CD4-positive, CD25-positive, alpha-beta regulatory T cell (primary cell): ENCODE measurements at regions not wholly inside any gene's neighbourhood (a gene's known extent, or its start where the extent isn't known, plus 50 kb on each side); places are given as distances from the start of the nearest gene placed in this dataset.
"Not testable (repeated sequence)": the region's sequence is repeated elsewhere in the genome, so short reads cannot be mapped to it uniquely, and the experiment has no call there.

ENCODE experiments used
- ATAC-seq, 2 donors: fragments of 150-1000 bp; cut with Tn5 transposase; one replicate each; pipeline ENCODE4 v1.10.0; 2021; ENCODE audit warnings: low read depth in 2 of 2, moderate number of reproducible peaks in 2 of 2, moderate library complexity in 1 of 2
- DNase-seq, 3 donors: peaks; one replicate each; pipeline versions ENCODE4 v3.0.0 to v3.0.0-alpha.2; 2012 to 2022; ENCODE audit warnings: mixed read lengths in 1 of 3
- H3K27ac ChIP-seq: one replicate; pipeline ENCODE4 v1.7.0; 2013; ENCODE audit warnings: mild to moderate bottlenecking, low read length; ENCODE audit not compliant: insufficient read depth, poor library complexity, severe bottlenecking
- H3K27me3 ChIP-seq: one replicate; pipeline ENCODE4 v1.7.0; 2013; ENCODE audit warnings: low read length; ENCODE audit not compliant: control insufficient read depth, insufficient read depth
- H3K36me3 ChIP-seq: one replicate; pipeline ENCODE4 v1.7.0; 2013; ENCODE audit warnings: mild to moderate bottlenecking, low read length, moderate library complexity; ENCODE audit not compliant: control insufficient read depth, insufficient read depth
- H3K4me1 ChIP-seq: 2 replicates; pipeline ENCODE4 v1.7.0; 2013; ENCODE audit warnings: mild to moderate bottlenecking, low read length; ENCODE audit not compliant: insufficient read depth, control insufficient read depth, poor library complexity, severe bottlenecking
- H3K4me3 ChIP-seq: one replicate; pipeline ENCODE4 v1.7.0; 2013; ENCODE audit warnings: low read depth, mild to moderate bottlenecking, low read length, moderate library complexity
- H3K9me3 ChIP-seq, 2 experiments: 1 replicate in 1 of 2; 2 replicates in 1 of 2; pipeline ENCODE4 v1.7.0; 2013; ENCODE audit warnings: low read length in 2 of 2, mild to moderate bottlenecking in 1 of 2, moderate library complexity in 1 of 2; ENCODE audit not compliant: control insufficient read depth in 2 of 2
- H3K27ac Mint-ChIP-seq, 3 donors: one replicate each; pipeline ENCODE4 v1.8.0; 2020 to 2022; ENCODE audit warnings: mild to moderate bottlenecking in 3 of 3, mixed read lengths in 3 of 3, moderate library complexity in 2 of 3
- H3K27me3 Mint-ChIP-seq: one replicate; pipeline ENCODE4 v1.8.0; 2022; ENCODE audit warnings: mild to moderate bottlenecking, mixed read lengths
- H3K36me3 Mint-ChIP-seq: one replicate; pipeline ENCODE4 v1.8.0; 2020; ENCODE audit warnings: mixed read lengths
- H3K4me1 Mint-ChIP-seq, 4 donors: one replicate each; pipeline ENCODE4 v1.8.0; 2020 to 2022; ENCODE audit warnings: mixed read lengths in 4 of 4, mild to moderate bottlenecking in 1 of 4
- H3K4me3 Mint-ChIP-seq, 4 donors: one replicate each; pipeline ENCODE4 v1.8.0; 2020 to 2022; ENCODE audit warnings: mild to moderate bottlenecking in 4 of 4, mixed read lengths in 4 of 4, moderate library complexity in 3 of 4
- H3K9me3 Mint-ChIP-seq, 7 donors: one replicate each; pipeline ENCODE4 v1.8.0; 2020 to 2022; ENCODE audit warnings: mixed read lengths in 7 of 7, mild to moderate bottlenecking in 3 of 7, moderate library complexity in 2 of 7

- H3K27ac ChIP-seq = no peak overlapping the region
- no peak overlapping the region for H3K4me3 ChIP-seq
- no peak for DNase-seq
- Mint-ChIP-seq H3K9me3 (peaks cover 2 to 8% (median 5%) of the 10 kb centered on the region in 7 donors), H3K27ac (no peak overlapping the region), H3K4me3 (no peak overlapping the region), H3K27me3 (no peaks in the 10 kb centered on the region), H3K36me3 (no peaks in the 10 kb centered on the region), H3K4me1 (peaks cover 0 to 2% (median 0%) of the 10 kb centered on the region in 4 donors)
- H3K9me3 ChIP-seq = no peaks in the 10 kb centered on the region
- H3K36me3 ChIP-seq = no peaks in the 10 kb centered on the region
- ATAC-seq = no peak
- no peaks in the 10 kb centered on the region for H3K27me3 ChIP-seq
- H3K4me1 ChIP-seq = no peaks in the 10 kb centered on the region
Measured at GRCh38 chr2:166792808-166793207, 95.5 kb upstream of the XIRP2 start.

GRCh38 chr2:166786707-166787106 is 101.6 kb upstream of the XIRP2 start:
- Mint-ChIP-seq H3K36me3 (no peaks in the 10 kb centered on the region), H3K27me3 (no peaks in the 10 kb centered on the region), H3K4me1 (no peaks in the 10 kb centered on the region), H3K27ac (no peak overlapping the region), H3K4me3 (no peak overlapping the region), H3K9me3 (peaks cover 0 to 4% (median 2%) of the 10 kb centered on the region in 7 donors)
- no peaks in the 10 kb centered on the region for H3K36me3 ChIP-seq
- no peaks in the 10 kb centered on the region for H3K4me1 ChIP-seq
- DNase-seq = no peak
- no peak overlapping the region for H3K4me3 ChIP-seq
- H3K9me3 ChIP-seq = no peaks in the 10 kb centered on the region
- H3K27ac ChIP-seq = no peak overlapping the region
- no peak for ATAC-seq
- no peaks in the 10 kb centered on the region for H3K27me3 ChIP-seq

GRCh38 chr2:166784296-166784946 is 103.9 kb upstream of the XIRP2 start:
- H3K9me3 ChIP-seq = no peaks in the 10 kb centered on the region
- no peak overlapping the region for H3K27ac ChIP-seq
- H3K27ac Mint-ChIP-seq = no peak overlapping the region
- no peaks in the 10 kb centered on the region for H3K4me1 ChIP-seq
- no peaks in the 10 kb centered on the region for H3K4me1 Mint-ChIP-seq
- H3K4me3 ChIP-seq = no peak overlapping the region
- no peaks in the 10 kb centered on the region for H3K27me3 Mint-ChIP-seq
- no peak overlapping the region for H3K4me3 Mint-ChIP-seq
- no peaks in the 10 kb centered on the region for H3K36me3 ChIP-seq
- ATAC-seq (no peak), DNase-seq (no peak)
- no peaks in the 10 kb centered on the region for H3K36me3 Mint-ChIP-seq
- peaks cover 0 to 3% (median 2%) of the 10 kb centered on the region in 7 donors for H3K9me3 Mint-ChIP-seq
- H3K27me3 ChIP-seq = no peaks in the 10 kb centered on the region

GRCh38 chr2:166775176-166775575 is 113.1 kb upstream of the XIRP2 start:
- H3K4me3 ChIP-seq = no peak overlapping the region
- no peaks in the 10 kb centered on the region for H3K27me3 ChIP-seq
- Mint-ChIP-seq H3K4me1 (no peaks in the 10 kb centered on the region), H3K36me3 (no peaks in the 10 kb centered on the region), H3K27ac (no peak overlapping the region), H3K27me3 (no peaks in the 10 kb centered on the region), H3K9me3 (peaks cover 0 to 9% (median 0%) of the 10 kb centered on the region in 7 donors), H3K4me3 (no peak overlapping the region)
- H3K9me3 ChIP-seq = no peaks in the 10 kb centered on the region
- H3K36me3 ChIP-seq = no peaks in the 10 kb centered on the region
- H3K27ac ChIP-seq = no peak overlapping the region
- DNase-seq = no peak
- no peaks in the 10 kb centered on the region for H3K4me1 ChIP-seq
- no peak for ATAC-seq

GRCh38 chr2:166773308-166773949 is 114.9 kb upstream of the XIRP2 start:
- Histone ChIP-seq H3K27me3 (no peaks in the 10 kb centered on the region), H3K4me3 (no peak overlapping the region), H3K27ac (no peak overlapping the region), H3K4me1 (no peaks in the 10 kb centered on the region), H3K9me3 (no peaks in the 10 kb centered on the region), H3K36me3 (no peaks in the 10 kb centered on the region)
- Mint-ChIP-seq H3K36me3 (no peaks in the 10 kb centered on the region), H3K4me1 (peaks cover 0 to 5% (median 0%) of the 10 kb centered on the region in 4 donors), H3K27me3 (no peaks in the 10 kb centered on the region), H3K27ac (no peak overlapping the region), H3K4me3 (no peak overlapping the region), H3K9me3 (peaks cover 0 to 11% (median 4%) of the 10 kb centered on the region in 7 donors)
- DNase-seq = no peak
- no peak for ATAC-seq

- ATAC-seq = no peak
- H3K9me3 ChIP-seq = no peaks in the 10 kb centered on the region
- no peak for DNase-seq
- Mint-ChIP-seq H3K27me3 (no peaks in the 10 kb centered on the region), H3K36me3 (no peaks in the 10 kb centered on the region), H3K27ac (no peak overlapping the region), H3K9me3 (peaks cover 0 to 10% (median 2%) of the 10 kb centered on the region in 7 donors), H3K4me3 (no peak overlapping the region), H3K4me1 (peaks cover 0 to 5% (median 0%) of the 10 kb centered on the region in 4 donors)
- no peaks in the 10 kb centered on the region for H3K27me3 ChIP-seq
- H3K4me3 ChIP-seq = no peak overlapping the region
- H3K36me3 ChIP-seq = no peaks in the 10 kb centered on the region
- H3K4me1 ChIP-seq = no peaks in the 10 kb centered on the region
- H3K27ac ChIP-seq = no peak overlapping the region
Measured at GRCh38 chr2:166768393-166769123, 119.7 kb upstream of the XIRP2 start.

- H3K4me3 ChIP-seq, ATAC-seq, H3K9me3 ChIP-seq, H3K27me3 ChIP-seq, H3K36me3 ChIP-seq, H3K4me1 Mint-ChIP-seq, H3K4me3 Mint-ChIP-seq, H3K4me1 ChIP-seq, H3K27ac ChIP-seq, H3K27me3 Mint-ChIP-seq, DNase-seq, H3K36me3 Mint-ChIP-seq: not testable (repeated sequence)
- Mint-ChIP-seq H3K27ac (peak overlapping the region in 1 of 3 donors; percentile 21), H3K9me3 (peaks cover 0 to 10% (median 2%) of the 10 kb centered on the region in 7 donors)
Measured at GRCh38 chr2:166766769-166767322, 121.4 kb upstream of the XIRP2 start.
